ENCODE measurements at regions not wholly inside any gene's neighbourhood (a gene's known extent, or its start where the extent isn't known, plus 50 kb on each side); places are given as distances from the start of the nearest gene placed in this dataset.

DNA sequence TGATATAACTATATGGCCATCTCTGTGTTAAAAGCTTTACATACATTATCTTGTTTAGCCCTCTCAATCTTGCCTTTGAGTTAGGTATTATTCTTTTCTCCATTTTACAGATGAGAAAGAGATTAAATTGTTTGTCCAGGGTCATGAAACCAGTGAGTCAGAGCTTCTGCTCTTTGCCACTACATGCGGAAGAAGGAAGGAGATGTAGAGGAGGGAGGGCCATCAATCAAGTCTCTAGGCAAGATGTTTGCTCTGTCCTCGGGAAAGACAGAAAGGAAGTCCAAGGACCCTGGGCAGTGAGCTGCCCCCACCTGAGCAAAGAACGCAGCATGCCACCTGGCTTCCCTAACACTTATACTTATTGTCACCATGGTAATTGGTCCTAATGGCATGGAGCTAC is 133.7 kb upstream of the IL1RAPL2 start:
- no peak for DNase-seq
- Histone ChIP-seq H3K4me3 (ENCODE audit: low read depth, low read length) (no peak overlapping the region), H3K36me3 (replicated peaks) (no peaks in the 10 kb centered on the region), H3K27me3 (replicated peaks) (no peaks in the 10 kb centered on the region), H3K27ac (no peak overlapping the region)
- TF ChIP-seq, protein P1, sequence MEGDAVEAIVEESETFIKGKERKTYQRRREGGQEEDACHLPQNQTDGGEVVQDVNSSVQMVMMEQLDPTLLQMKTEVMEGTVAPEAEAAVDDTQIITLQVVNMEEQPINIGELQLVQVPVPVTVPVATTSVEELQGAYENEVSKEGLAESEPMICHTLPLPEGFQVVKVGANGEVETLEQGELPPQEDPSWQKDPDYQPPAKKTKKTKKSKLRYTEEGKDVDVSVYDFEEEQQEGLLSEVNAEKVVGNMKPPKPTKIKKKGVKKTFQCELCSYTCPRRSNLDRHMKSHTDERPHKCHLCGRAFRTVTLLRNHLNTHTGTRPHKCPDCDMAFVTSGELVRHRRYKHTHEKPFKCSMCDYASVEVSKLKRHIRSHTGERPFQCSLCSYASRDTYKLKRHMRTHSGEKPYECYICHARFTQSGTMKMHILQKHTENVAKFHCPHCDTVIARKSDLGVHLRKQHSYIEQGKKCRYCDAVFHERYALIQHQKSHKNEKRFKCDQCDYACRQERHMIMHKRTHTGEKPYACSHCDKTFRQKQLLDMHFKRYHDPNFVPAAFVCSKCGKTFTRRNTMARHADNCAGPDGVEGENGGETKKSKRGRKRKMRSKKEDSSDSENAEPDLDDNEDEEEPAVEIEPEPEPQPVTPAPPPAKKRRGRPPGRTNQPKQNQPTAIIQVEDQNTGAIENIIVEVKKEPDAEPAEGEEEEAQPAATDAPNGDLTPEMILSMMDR (IDR thresholded peaks at IDR 0.05; ENCODE audit: low read depth, low read length, missing control alignments): no peak
- in situ Hi-C loops (cut with HindIII; ENCODE audit: low pct_ligation_motif_present, low sequenced_read_pairs): no loop called here

GRCh38 chrX:104430742-104431119 is 135.3 kb upstream of the IL1RAPL2 start:
- no peak overlapping the region for H3K27ac ChIP-seq

GRCh38 chrX:104430072-104430741 is 135.8 kb upstream of the IL1RAPL2 start:
- Histone ChIP-seq H3K4me3 (ENCODE audit: low read depth, low read length) (no peak overlapping the region), H3K36me3 (replicated peaks) (no peaks in the 10 kb centered on the region), H3K27me3 (replicated peaks) (no peaks in the 10 kb centered on the region), H3K27ac (no peak overlapping the region)
- in situ Hi-C loops (cut with HindIII; ENCODE audit: low pct_ligation_motif_present, low sequenced_read_pairs): no loop called here
- TF ChIP-seq, protein P1 (IDR thresholded peaks at IDR 0.05; ENCODE audit: low read depth, low read length, missing control alignments): no peak
- no peak for DNase-seq

More at GRCh38 chrX:104430742-104431119, 135.3 kb upstream of the IL1RAPL2 start:
- Histone ChIP-seq H3K36me3 (replicated peaks) (no peaks in the 10 kb centered on the region), H3K4me3 (ENCODE audit: low read depth, low read length) (no peak overlapping the region), H3K27me3 (replicated peaks) (no peaks in the 10 kb centered on the region)
- TF ChIP-seq, protein P1 (IDR thresholded peaks at IDR 0.05; ENCODE audit: low read depth, low read length, missing control alignments): no peak
- in situ Hi-C loops (cut with HindIII; ENCODE audit: low pct_ligation_motif_present, low sequenced_read_pairs): no loop called here
- DNase-seq: no peak

- no peak overlapping the region for H3K27ac ChIP-seq
- TF ChIP-seq, protein P1 (IDR thresholded peaks at IDR 0.05; ENCODE audit: low read depth, low read length, missing control alignments): no peak
- in situ Hi-C loops (cut with HindIII; ENCODE audit: low pct_ligation_motif_present, low sequenced_read_pairs): no loop called here
Observed at GRCh38 chrX:104428231-104428630, 137.8 kb upstream of the IL1RAPL2 start.

GRCh38 chrX:104427693-104428092 is 138.3 kb upstream of the IL1RAPL2 start:
- DNase-seq: no peak
- in situ Hi-C loops (cut with HindIII; ENCODE audit: low pct_ligation_motif_present, low sequenced_read_pairs): no loop called here
- TF ChIP-seq, protein P1 (IDR thresholded peaks at IDR 0.05; ENCODE audit: low read depth, low read length, missing control alignments): no peak

More at GRCh38 chrX:104428231-104428630, 137.8 kb upstream of the IL1RAPL2 start:
- no peak for DNase-seq
- no peaks in the 10 kb centered on the region for H3K36me3 ChIP-seq (replicated peaks)
- H3K27me3 ChIP-seq (replicated peaks): no peaks in the 10 kb centered on the region
- H3K4me3 ChIP-seq (ENCODE audit: low read depth, low read length): no peak overlapping the region

DNA sequence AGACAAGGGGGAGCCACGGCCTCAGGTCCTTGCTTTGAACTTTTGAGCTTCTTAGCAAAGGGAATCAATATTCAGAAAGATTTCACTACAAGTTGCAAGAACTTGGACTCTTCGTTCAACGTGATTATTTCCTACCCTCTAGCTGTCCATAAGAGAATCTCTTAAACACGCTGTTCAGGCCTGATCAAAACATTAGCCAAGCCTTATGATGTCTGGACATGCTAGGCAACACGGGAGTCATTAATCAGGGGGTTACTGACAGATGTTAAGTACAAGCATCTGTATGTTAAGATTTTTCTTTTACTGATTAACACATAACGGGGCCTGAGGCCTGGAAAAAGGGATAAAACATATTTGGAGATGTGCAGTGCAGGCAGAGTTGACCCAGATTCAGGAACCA is 138.9 kb upstream of the IL1RAPL2 start:
- no peak overlapping the region for H3K27ac ChIP-seq

More at GRCh38 chrX:104427693-104428092, 138.3 kb upstream of the IL1RAPL2 start:
- Histone ChIP-seq H3K27ac (no peak overlapping the region), H3K27me3 (replicated peaks) (no peaks in the 10 kb centered on the region), H3K36me3 (replicated peaks) (no peaks in the 10 kb centered on the region), H3K4me3 (ENCODE audit: low read depth, low read length) (no peak overlapping the region)

More for the DNA sequence above, 138.9 kb upstream of the IL1RAPL2 start:
- no peaks in the 10 kb centered on the region for H3K36me3 ChIP-seq (replicated peaks)
- TF ChIP-seq, protein P1 (IDR thresholded peaks at IDR 0.05; ENCODE audit: low read depth, low read length, missing control alignments): no peak
- no peak for DNase-seq
- no peak overlapping the region for H3K4me3 ChIP-seq (ENCODE audit: low read depth, low read length)
- H3K27me3 ChIP-seq (replicated peaks): no peaks in the 10 kb centered on the region
- in situ Hi-C loops (cut with HindIII; ENCODE audit: low pct_ligation_motif_present, low sequenced_read_pairs): no loop called here
